HEK293 (cell line): ENCODE measurements at regions not wholly inside any gene's neighbourhood (a gene's known extent, or its start where the extent isn't known, plus 50 kb on each side); places are given as distances from the start of the nearest gene placed in this dataset.

Experiments used
- CTCF ChIA-PET: fragments of 350-600 bp; formaldehyde crosslinking; extraction: SDS; loops from one replicate; lab custom pipeline; 2021; ENCODE audit warnings: antibody characterized with exemption; lab: Yijun Ruan, JAX
- POLR2A ChIA-PET: fragments of 300-600 bp; formaldehyde crosslinking; extraction: SDS; loops from one replicate; lab custom pipeline; 2020; ENCODE audit warnings: antibody characterized with exemption, inconsistent platforms; lab: Yijun Ruan, JAX
- H3K27ac ChIP-seq: fragments of 200-500 bp; sonication (Bioruptor generic); 2 replicates; pipeline ENCODE4 v1.5.1; 2014; ENCODE audit warnings: low read depth, low read length, control low read depth, inconsistent platforms; ENCODE audit errors: extremely low read depth
- H3K36me3 ChIP-seq, 2 experiments: fragments of 200-500 bp in 1 of 2; sonication (Bioruptor generic) in 1 of 2; 1 replicate in 1 of 2; 2 replicates in 1 of 2; pipeline ENCODE4 v1.5.1; 2014 to 2017; ENCODE audit warnings: inconsistent platforms in 2 of 2, low read length in 2 of 2; ENCODE audit not compliant: control insufficient read depth in 2 of 2, insufficient read depth in 1 of 2
- H3K4me1 ChIP-seq: fragments of 200-500 bp; sonication (Bioruptor generic); 2 replicates; pipeline ENCODE4 v1.5.1; 2014; ENCODE audit warnings: mild to moderate bottlenecking, low read length, inconsistent platforms; ENCODE audit not compliant: control insufficient read depth, insufficient read depth
- H3K4me3 ChIP-seq: 2 replicates; pipeline ENCODE4 v1.5.1; 2011; ENCODE audit warnings: low read depth, mild to moderate bottlenecking, control low read depth, low read length, moderate library complexity
- H3K9me3 ChIP-seq: fragments of 200-500 bp; sonication (Bioruptor generic); 2 replicates; pipeline ENCODE4 v1.5.1; 2014; ENCODE audit warnings: low read depth, low read length, inconsistent platforms; ENCODE audit not compliant: control insufficient read depth, insufficient read depth
- AEBP2 ChIP-seq: fragments of 450-650 bp; formaldehyde crosslinking; IDR thresholded peaks from 2 replicates; pipeline ENCODE4 v1.5.1; 2016; ENCODE audit warnings: missing biosample characterization, missing genetic modification characterization, borderline replicate concordance
- HOXD13 ChIP-seq: sonication (generic); formaldehyde crosslinking; IDR thresholded peaks from 2 replicates; pipeline ENCODE4 v1.8.0; 2022; ENCODE audit warnings: missing genetic modification reagents, borderline replicate concordance
- KLF1 ChIP-seq: fragments of 450-650 bp; formaldehyde crosslinking; IDR thresholded peaks from 2 replicates; pipeline ENCODE4 v1.5.1; 2016; ENCODE audit warnings: missing biosample characterization, missing genetic modification characterization
- PRDM2 ChIP-seq: fragments of 450-650 bp; formaldehyde crosslinking; IDR thresholded peaks from 2 replicates; pipeline ENCODE4 v1.5.1; 2016; ENCODE audit warnings: missing biosample characterization, missing genetic modification characterization, borderline replicate concordance
- TCF7L2 ChIP-seq: IDR thresholded peaks from 2 replicates; pipeline ENCODE4 v1.6.1; 2011; ENCODE audit warnings: low read depth, mild to moderate bottlenecking, inconsistent platforms, low read length, moderate library complexity, borderline replicate concordance
- YY1 ChIP-seq: fragments of 450-650 bp; formaldehyde crosslinking; IDR thresholded peaks from 2 replicates; pipeline ENCODE4 v1.5.1; 2018; ENCODE audit warnings: missing biosample characterization, missing genetic modification characterization
- ZIC2 ChIP-seq: fragments of 450-650 bp; formaldehyde crosslinking; IDR thresholded peaks from 2 replicates; pipeline ENCODE4 v1.5.1; 2016; ENCODE audit warnings: missing biosample characterization, missing genetic modification characterization
- ZNF169 ChIP-seq: fragments of 450-650 bp; formaldehyde crosslinking; IDR thresholded peaks from 2 replicates; pipeline ENCODE4 v1.5.1; 2016; ENCODE audit warnings: missing biosample characterization, missing genetic modification characterization
- ZNF18 ChIP-seq: fragments of 450-650 bp; formaldehyde crosslinking; IDR thresholded peaks from 2 replicates; pipeline ENCODE4 v1.5.1; 2016; ENCODE audit warnings: missing biosample characterization, missing genetic modification characterization
- ZNF19 ChIP-seq: fragments of 450-650 bp; formaldehyde crosslinking; IDR thresholded peaks from 2 replicates; pipeline ENCODE4; 2016; ENCODE audit warnings: missing biosample characterization, missing genetic modification characterization, low read depth
- ZNF202 ChIP-seq: fragments of 450-650 bp; formaldehyde crosslinking; IDR thresholded peaks from 2 replicates; pipeline ENCODE4 v1.5.1; 2016; ENCODE audit warnings: missing biosample characterization, missing genetic modification characterization, borderline replicate concordance
- ZNF221 ChIP-seq: fragments of 450-650 bp; formaldehyde crosslinking; IDR thresholded peaks from 2 replicates; pipeline ENCODE4 v1.5.1; 2017; ENCODE audit warnings: missing biosample characterization, missing genetic modification characterization, borderline replicate concordance
- ZNF248 ChIP-seq: fragments of 450-650 bp; formaldehyde crosslinking; IDR thresholded peaks from 2 replicates; pipeline ENCODE4 v1.5.1; 2017; ENCODE audit warnings: missing biosample characterization, missing genetic modification characterization
- ZNF560 ChIP-seq: fragments of 450-650 bp; formaldehyde crosslinking; IDR thresholded peaks from 2 replicates; pipeline ENCODE4 v1.5.1; 2017; ENCODE audit warnings: missing biosample characterization, missing genetic modification characterization, borderline replicate concordance
- ZNF639 ChIP-seq: fragments of 450-650 bp; formaldehyde crosslinking; IDR thresholded peaks from 2 replicates; pipeline ENCODE4 v1.5.1; 2016; ENCODE audit warnings: missing biosample characterization, missing genetic modification characterization
- ZNF777 ChIP-seq: fragments of 450-650 bp; formaldehyde crosslinking; IDR thresholded peaks from 2 replicates; pipeline ENCODE4 v1.5.1; 2017; ENCODE audit warnings: missing biosample characterization, missing genetic modification characterization, borderline replicate concordance
- ZSCAN16 ChIP-seq: fragments of 450-650 bp; formaldehyde crosslinking; IDR thresholded peaks from 2 replicates; pipeline ENCODE4 v1.5.1; 2016; ENCODE audit warnings: missing biosample characterization, missing genetic modification characterization
- TF ChIP-seq, protein P1 (sequence below): fragments of 450-650 bp; formaldehyde crosslinking; IDR thresholded peaks from 2 replicates; pipeline ENCODE4 v1.5.1; 2017; ENCODE audit warnings: missing biosample characterization, missing genetic modification characterization

- no peak for TF ChIP-seq ZNF19
- no peak for TF ChIP-seq ZNF169
- TF ChIP-seq, all 188 proteins: peak for 0
- POLR2A ChIA-PET: no interaction called here
- no peaks in the 10 kb centered on the region for H3K36me3 ChIP-seq
- H3K9me3 ChIP-seq: no peaks in the 10 kb centered on the region
- no peaks in the 10 kb centered on the region for H3K4me1 ChIP-seq
- H3K27ac ChIP-seq: no peak overlapping the region
- CTCF ChIA-PET: interaction anchor here (0.5 kb wide), 1 partner anchor 20 kb away, joined by 3 read pairs; no protein-coding TSS in a partner anchor
- no peak overlapping the region for H3K4me3 ChIP-seq
Observed at GRCh38 chr15:53462651-53463050, 296.8 kb downstream of the WDR72 start.

GRCh38 chr15:53461677-53462076, 297.8 kb downstream of the WDR72 start:
- Histone ChIP-seq H3K4me3 (no peak overlapping the region), H3K9me3 (no peaks in the 10 kb centered on the region), H3K27ac (no peak overlapping the region), H3K36me3 (no peaks in the 10 kb centered on the region), H3K4me1 (no peaks in the 10 kb centered on the region)
- ChIA-PET POLR2A (no interaction called here), CTCF (no interaction called here)
- TF ChIP-seq ZNF202 (tag by site-specific recombination) (no peak), ZSCAN16 (no peak)

DNA sequence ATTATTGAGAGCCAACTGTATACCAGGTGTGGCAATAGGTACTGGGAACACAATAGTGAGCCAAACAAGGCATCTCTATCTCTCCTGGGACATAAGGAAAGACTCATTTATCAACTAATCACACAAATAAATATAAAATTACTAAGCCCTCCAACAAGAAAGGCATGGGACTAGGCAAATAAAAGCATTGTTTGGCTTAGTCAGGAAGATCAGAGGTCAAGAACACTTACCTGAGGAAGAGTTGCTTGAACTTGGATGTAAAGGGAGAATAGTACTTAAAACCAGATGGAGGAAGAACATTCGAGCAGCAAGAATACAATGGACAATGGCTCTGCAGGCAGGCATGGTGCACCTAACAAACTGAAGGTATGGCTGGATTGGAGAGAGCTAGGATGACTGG, 300.7 kb downstream of the WDR72 start:
- TF ChIP-seq PRDM2 (tag by site-specific recombination) (no peak), HOXD13 (CRISPR knock-in tag) (no peak), ZNF248 (tag by site-specific recombination) (no peak), ZNF221 (tag by site-specific recombination) (no peak), ZNF777 (tag by site-specific recombination) (no peak), ZNF639 (tag by site-specific recombination) (no peak), ZNF560 (tag by site-specific recombination) (no peak), ZIC2 (tag by site-specific recombination) (no peak), AEBP2 (no peak), YY1 (tag by site-specific recombination) (no peak), ZNF18 (tag by site-specific recombination) (no peak), KLF1 (tag by site-specific recombination) (no peak), TCF7L2 (no peak)
- TF ChIP-seq, protein P1, sequence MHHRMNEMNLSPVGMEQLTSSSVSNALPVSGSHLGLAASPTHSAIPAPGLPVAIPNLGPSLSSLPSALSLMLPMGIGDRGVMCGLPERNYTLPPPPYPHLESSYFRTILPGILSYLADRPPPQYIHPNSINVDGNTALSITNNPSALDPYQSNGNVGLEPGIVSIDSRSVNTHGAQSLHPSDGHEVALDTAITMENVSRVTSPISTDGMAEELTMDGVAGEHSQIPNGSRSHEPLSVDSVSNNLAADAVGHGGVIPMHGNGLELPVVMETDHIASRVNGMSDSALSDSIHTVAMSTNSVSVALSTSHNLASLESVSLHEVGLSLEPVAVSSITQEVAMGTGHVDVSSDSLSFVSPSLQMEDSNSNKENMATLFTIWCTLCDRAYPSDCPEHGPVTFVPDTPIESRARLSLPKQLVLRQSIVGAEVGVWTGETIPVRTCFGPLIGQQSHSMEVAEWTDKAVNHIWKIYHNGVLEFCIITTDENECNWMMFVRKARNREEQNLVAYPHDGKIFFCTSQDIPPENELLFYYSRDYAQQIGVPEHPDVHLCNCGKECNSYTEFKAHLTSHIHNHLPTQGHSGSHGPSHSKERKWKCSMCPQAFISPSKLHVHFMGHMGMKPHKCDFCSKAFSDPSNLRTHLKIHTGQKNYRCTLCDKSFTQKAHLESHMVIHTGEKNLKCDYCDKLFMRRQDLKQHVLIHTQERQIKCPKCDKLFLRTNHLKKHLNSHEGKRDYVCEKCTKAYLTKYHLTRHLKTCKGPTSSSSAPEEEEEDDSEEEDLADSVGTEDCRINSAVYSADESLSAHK (tag by site-specific recombination): no peak
- TF ChIP-seq, all 188 proteins: peak for 0

More for the DNA sequence above, 300.7 kb downstream of the WDR72 start:
- Histone ChIP-seq H3K9me3 (no peaks in the 10 kb centered on the region), H3K27ac (no peak overlapping the region), H3K36me3 (no peaks in the 10 kb centered on the region), H3K4me1 (no peaks in the 10 kb centered on the region), H3K4me3 (no peak overlapping the region)
- ChIA-PET CTCF (interaction anchor here (0.6 kb wide), 1 partner anchor 62 kb away, joined by 5 read pairs; no protein-coding TSS in a partner anchor), POLR2A (no interaction called here)
